Brain microvascular endothelial cell (primary cell): ENCODE measurements at regions not wholly inside any gene's neighbourhood (a gene's known extent, or its start where the extent isn't known, plus 50 kb on each side); places are given as distances from the start of the nearest gene placed in this dataset.

ENCODE experiments used
- DNase-seq: peaks from one replicate; pipeline ENCODE4 v3.0.0-alpha.2; 2020
- H3K27ac ChIP-seq: fragments of 250-450 bp; sonication (Bioruptor Pico); 2 replicates; pipeline ENCODE4 v1.5.1; 2020; ENCODE audit warnings: mild to moderate bottlenecking, moderate library complexity
- H3K27me3 ChIP-seq: fragments of 250-450 bp; sonication (Bioruptor Pico); replicated peaks from 2 replicates; pipeline ENCODE4 v1.5.1; 2020; ENCODE audit warnings: mild to moderate bottlenecking
- H3K36me3 ChIP-seq: fragments of 250-450 bp; sonication (Bioruptor Pico); replicated peaks from 2 replicates; pipeline ENCODE4 v1.5.1; 2020; ENCODE audit warnings: mild to moderate bottlenecking
- H3K4me3 ChIP-seq: 2 replicates; pipeline ENCODE4 v1.5.1; 2011; ENCODE audit warnings: low read depth, mild to moderate bottlenecking, control low read depth, low read length, moderate library complexity
- CTCF ChIP-seq: IDR thresholded peaks from 2 replicates; pipeline ENCODE4 v1.5.1; 2011; ENCODE audit warnings: low read depth, mild to moderate bottlenecking, moderate library complexity, low read length, control low read depth, inconsistent platforms; ENCODE audit errors: missing control alignments
- in situ Hi-C: cut with HindIII; loops from 2 replicates; pipeline ENCODE4 v1.10.0; 2017; ENCODE audit warnings: low sequenced_read_pairs, low pct_ligation_motif_present

GRCh38 chr20:3354247-3354646 is 53.2 kb downstream of the DNAAF9 start:
- Histone ChIP-seq H3K4me3 (no peak overlapping the region), H3K27ac (no peak overlapping the region), H3K27me3 (no peaks in the 10 kb centered on the region), H3K36me3 (peaks cover 3% of the 10 kb centered on the region)
- no peak for TF ChIP-seq CTCF
- DNase-seq, result no peak
- in situ Hi-C loops, result no loop called here

- H3K36me3 ChIP-seq, result peaks cover 2% of the 10 kb centered on the region
- no peak for DNase-seq
- in situ Hi-C loops, result no loop called here
- no peak for TF ChIP-seq CTCF
- no peaks in the 10 kb centered on the region for H3K27me3 ChIP-seq
- H3K27ac ChIP-seq, result no peak overlapping the region
- no peak overlapping the region for H3K4me3 ChIP-seq
Observed at GRCh38 chr20:3353646-3354045, 53.8 kb downstream of the DNAAF9 start.

- no peak for TF ChIP-seq CTCF
- Histone ChIP-seq H3K4me3 (no peak overlapping the region), H3K36me3 (peaks cover 10% of the 10 kb centered on the region), H3K27me3 (no peaks in the 10 kb centered on the region), H3K27ac (no peak overlapping the region)
- no peak for DNase-seq
- in situ Hi-C loops, result no loop called here
Observed at GRCh38 chr20:3352202-3352601, 55.3 kb downstream of the DNAAF9 start.

- no peak for TF ChIP-seq CTCF
- in situ Hi-C loops, result no loop called here
- Histone ChIP-seq H3K4me3 (no peak overlapping the region), H3K27me3 (no peaks in the 10 kb centered on the region), H3K27ac (no peak overlapping the region), H3K36me3 (peaks cover 10% of the 10 kb centered on the region)
- DNase-seq, result no peak
Observed at GRCh38 chr20:3350422-3350821, 57.0 kb downstream of the DNAAF9 start.

- DNase-seq, result no peak
- TF ChIP-seq CTCF, result no peak
- H3K27me3 ChIP-seq, result no peaks in the 10 kb centered on the region
- no peak overlapping the region for H3K27ac ChIP-seq
- H3K4me3 ChIP-seq, result no peak overlapping the region
- peaks cover 12% of the 10 kb centered on the region for H3K36me3 ChIP-seq
- in situ Hi-C loops, result no loop called here
Observed at GRCh38 chr20:3349786-3350185, 57.7 kb downstream of the DNAAF9 start.

- Histone ChIP-seq H3K4me3 (no peak overlapping the region), H3K27ac (no peak overlapping the region), H3K36me3 (peaks cover 14% of the 10 kb centered on the region), H3K27me3 (no peaks in the 10 kb centered on the region)
- no peak for TF ChIP-seq CTCF
- no peak for DNase-seq
- in situ Hi-C loops, result no loop called here
Observed at GRCh38 chr20:3342766-3343165, 64.7 kb downstream of the DNAAF9 start.
